ENCODE measurements at regions not wholly inside any gene's neighbourhood (a gene's known extent, or its start where the extent isn't known, plus 50 kb on each side); places are given as distances from the start of the nearest gene placed in this dataset.

GRCh38 chr2:45177870-45178269 lies 168.6 kb upstream of the SIX2 start:
- TF ChIP-seq, protein P1, sequence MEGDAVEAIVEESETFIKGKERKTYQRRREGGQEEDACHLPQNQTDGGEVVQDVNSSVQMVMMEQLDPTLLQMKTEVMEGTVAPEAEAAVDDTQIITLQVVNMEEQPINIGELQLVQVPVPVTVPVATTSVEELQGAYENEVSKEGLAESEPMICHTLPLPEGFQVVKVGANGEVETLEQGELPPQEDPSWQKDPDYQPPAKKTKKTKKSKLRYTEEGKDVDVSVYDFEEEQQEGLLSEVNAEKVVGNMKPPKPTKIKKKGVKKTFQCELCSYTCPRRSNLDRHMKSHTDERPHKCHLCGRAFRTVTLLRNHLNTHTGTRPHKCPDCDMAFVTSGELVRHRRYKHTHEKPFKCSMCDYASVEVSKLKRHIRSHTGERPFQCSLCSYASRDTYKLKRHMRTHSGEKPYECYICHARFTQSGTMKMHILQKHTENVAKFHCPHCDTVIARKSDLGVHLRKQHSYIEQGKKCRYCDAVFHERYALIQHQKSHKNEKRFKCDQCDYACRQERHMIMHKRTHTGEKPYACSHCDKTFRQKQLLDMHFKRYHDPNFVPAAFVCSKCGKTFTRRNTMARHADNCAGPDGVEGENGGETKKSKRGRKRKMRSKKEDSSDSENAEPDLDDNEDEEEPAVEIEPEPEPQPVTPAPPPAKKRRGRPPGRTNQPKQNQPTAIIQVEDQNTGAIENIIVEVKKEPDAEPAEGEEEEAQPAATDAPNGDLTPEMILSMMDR (IDR thresholded peaks at IDR 0.05): no peak
- no peak for TF ChIP-seq POLR2A (IDR thresholded peaks at IDR 0.05)
- no peak for TF ChIP-seq EP300 (IDR thresholded peaks at IDR 0.05)

Measured in ovary (tissue), 3 donors.